ENCODE measurements at regions not wholly inside any gene's neighbourhood (a gene's known extent, or its start where the extent isn't known, plus 50 kb on each side); places are given as distances from the start of the nearest gene placed in this dataset.

DNA sequence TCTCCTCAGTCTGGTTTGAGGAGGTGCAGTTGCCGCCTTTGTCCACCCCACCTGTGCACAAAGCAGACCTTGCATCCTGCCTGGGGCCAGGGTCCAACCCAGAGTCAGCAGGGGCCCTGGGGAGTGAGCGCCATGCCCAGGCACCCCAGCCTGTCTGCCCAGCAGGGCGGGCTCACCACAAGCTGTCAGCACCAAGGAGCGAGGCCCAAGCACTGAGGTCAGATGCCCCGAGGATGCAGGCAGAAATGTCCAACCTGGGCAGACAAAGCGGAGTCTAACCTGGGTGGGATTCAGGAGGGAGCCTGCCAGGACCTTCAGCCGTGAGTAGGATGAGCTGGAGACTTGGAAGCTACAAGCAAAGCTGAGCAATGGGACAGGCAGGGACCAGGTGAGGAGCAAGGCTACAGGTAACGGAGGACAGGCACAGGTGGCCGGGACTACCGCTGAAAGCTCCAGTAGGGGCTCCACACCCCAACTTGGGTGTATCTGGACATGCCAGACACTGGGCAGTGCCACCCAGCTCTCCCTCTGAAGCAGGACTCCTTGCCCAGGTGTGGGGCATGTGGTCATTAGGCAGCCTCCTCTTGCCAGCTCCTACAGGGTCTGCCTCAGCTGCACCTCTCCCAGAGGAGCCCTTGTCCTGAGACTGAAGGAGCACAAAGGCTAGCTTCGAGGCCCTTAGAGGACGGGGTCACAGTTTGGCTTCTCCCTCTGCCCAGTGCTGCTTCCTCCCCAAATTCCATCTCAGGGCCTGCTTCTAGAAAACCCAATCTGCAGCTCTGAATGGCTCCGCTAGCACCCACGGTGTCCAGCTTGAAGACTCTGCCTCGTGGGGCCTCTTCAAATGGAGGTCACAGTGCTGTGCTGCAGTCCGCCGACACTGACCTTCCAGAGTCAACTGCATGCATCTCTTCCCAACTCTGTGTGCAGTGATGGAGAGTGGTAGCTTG lies 210.6 kb upstream of the CDYL start (continued):
- TF ChIP-seq, protein P1, sequence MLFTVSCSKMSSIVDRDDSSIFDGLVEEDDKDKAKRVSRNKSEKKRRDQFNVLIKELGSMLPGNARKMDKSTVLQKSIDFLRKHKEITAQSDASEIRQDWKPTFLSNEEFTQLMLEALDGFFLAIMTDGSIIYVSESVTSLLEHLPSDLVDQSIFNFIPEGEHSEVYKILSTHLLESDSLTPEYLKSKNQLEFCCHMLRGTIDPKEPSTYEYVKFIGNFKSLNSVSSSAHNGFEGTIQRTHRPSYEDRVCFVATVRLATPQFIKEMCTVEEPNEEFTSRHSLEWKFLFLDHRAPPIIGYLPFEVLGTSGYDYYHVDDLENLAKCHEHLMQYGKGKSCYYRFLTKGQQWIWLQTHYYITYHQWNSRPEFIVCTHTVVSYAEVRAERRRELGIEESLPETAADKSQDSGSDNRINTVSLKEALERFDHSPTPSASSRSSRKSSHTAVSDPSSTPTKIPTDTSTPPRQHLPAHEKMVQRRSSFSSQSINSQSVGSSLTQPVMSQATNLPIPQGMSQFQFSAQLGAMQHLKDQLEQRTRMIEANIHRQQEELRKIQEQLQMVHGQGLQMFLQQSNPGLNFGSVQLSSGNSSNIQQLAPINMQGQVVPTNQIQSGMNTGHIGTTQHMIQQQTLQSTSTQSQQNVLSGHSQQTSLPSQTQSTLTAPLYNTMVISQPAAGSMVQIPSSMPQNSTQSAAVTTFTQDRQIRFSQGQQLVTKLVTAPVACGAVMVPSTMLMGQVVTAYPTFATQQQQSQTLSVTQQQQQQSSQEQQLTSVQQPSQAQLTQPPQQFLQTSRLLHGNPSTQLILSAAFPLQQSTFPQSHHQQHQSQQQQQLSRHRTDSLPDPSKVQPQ (CRISPR knock-in tag; IDR thresholded peaks at IDR 0.05; ENCODE audit: borderline replicate concordance) = no peak
- no peak for TF ChIP-seq ZBED1 (IDR thresholded peaks at IDR 0.05)
- TF ChIP-seq, protein P2, sequence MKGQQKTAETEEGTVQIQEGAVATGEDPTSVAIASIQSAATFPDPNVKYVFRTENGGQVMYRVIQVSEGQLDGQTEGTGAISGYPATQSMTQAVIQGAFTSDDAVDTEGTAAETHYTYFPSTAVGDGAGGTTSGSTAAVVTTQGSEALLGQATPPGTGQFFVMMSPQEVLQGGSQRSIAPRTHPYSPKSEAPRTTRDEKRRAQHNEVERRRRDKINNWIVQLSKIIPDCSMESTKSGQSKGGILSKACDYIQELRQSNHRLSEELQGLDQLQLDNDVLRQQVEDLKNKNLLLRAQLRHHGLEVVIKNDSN (CRISPR knock-in tag; IDR thresholded peaks at IDR 0.05) = no peak
- TF ChIP-seq TRIM28 (IDR thresholded peaks at IDR 0.05) = no peak
- TF ChIP-seq ZNF77 (CRISPR knock-in tag; IDR thresholded peaks at IDR 0.05) = no peak
- no peak for TF ChIP-seq HDAC3 (IDR thresholded peaks at IDR 0.05; ENCODE audit: borderline replicate concordance, partially characterized antibody)
- TF ChIP-seq ZNF197 (CRISPR knock-in tag; IDR thresholded peaks at IDR 0.05; ENCODE audit: low read depth) = no peak
- TF ChIP-seq ZNF717 (CRISPR knock-in tag; IDR thresholded peaks at IDR 0.05) = no peak
- TF ChIP-seq ZNF165 (CRISPR knock-in tag; IDR thresholded peaks at IDR 0.05; ENCODE audit: borderline replicate concordance) = no peak

Measured in K562 (cell line).